GM12872 (cell line): ENCODE measurements at regions not wholly inside any gene's neighbourhood (a gene's known extent, or its start where the extent isn't known, plus 50 kb on each side); places are given as distances from the start of the nearest gene placed in this dataset.

Experiments
- TF ChIP-seq, protein P1 (sequence below): IDR thresholded peaks from 3 replicates; pipeline ENCODE4 v1.5.1; 2011; ENCODE audit warnings: low read depth, mild to moderate bottlenecking, low read length, moderate library complexity; ENCODE audit not compliant: insufficient read depth

GRCh38 chr14:29310757-29311156, 544.2 kb downstream of the FOXG1 start:
- TF ChIP-seq, protein P1, sequence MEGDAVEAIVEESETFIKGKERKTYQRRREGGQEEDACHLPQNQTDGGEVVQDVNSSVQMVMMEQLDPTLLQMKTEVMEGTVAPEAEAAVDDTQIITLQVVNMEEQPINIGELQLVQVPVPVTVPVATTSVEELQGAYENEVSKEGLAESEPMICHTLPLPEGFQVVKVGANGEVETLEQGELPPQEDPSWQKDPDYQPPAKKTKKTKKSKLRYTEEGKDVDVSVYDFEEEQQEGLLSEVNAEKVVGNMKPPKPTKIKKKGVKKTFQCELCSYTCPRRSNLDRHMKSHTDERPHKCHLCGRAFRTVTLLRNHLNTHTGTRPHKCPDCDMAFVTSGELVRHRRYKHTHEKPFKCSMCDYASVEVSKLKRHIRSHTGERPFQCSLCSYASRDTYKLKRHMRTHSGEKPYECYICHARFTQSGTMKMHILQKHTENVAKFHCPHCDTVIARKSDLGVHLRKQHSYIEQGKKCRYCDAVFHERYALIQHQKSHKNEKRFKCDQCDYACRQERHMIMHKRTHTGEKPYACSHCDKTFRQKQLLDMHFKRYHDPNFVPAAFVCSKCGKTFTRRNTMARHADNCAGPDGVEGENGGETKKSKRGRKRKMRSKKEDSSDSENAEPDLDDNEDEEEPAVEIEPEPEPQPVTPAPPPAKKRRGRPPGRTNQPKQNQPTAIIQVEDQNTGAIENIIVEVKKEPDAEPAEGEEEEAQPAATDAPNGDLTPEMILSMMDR = no peak

GRCh38 chr14:29311983-29312382, 545.4 kb downstream of the FOXG1 start:
- TF ChIP-seq, protein P1 = no peak

DNA sequence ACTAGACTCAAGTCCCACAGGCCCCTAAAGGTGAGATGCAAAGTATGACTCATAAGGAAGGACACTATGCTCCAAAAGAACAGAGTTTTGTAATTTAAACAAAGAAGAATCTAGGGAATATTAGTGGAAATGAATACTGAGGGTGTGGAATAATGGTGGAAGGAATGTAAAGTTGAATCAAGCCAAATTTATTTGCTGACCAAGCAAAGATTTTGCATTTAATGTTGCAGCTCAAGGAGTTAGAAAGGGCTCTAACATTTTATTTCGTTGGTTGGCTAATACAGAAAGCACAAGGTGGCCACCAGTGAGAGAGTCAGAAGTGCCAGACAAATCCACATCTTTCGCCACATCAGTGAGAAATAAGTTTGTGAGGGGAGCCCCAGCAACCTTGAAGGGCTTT, 550.3 kb downstream of the FOXG1 start:
- TF ChIP-seq, protein P1 = no peak

DNA sequence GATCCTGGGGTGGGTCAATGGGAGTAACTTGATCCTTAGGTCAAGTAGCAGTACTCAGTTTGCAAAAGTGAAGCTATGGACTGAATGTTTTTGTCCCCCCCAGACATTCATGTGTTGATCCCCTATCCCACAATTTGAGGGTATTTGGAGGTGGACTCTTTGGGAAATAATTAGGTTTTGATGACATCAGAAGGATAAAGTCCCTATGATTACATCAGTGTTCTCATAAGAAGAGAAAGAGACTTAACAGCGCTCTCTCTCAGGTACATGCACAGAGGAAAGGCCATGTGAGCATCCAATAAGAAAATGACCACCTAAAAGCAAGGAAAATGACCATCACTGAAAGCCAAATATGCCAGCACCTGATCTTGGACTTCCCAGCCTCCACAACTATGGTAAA, 550.8 kb downstream of the FOXG1 start:
- TF ChIP-seq, protein P1 = no peak

DNA sequence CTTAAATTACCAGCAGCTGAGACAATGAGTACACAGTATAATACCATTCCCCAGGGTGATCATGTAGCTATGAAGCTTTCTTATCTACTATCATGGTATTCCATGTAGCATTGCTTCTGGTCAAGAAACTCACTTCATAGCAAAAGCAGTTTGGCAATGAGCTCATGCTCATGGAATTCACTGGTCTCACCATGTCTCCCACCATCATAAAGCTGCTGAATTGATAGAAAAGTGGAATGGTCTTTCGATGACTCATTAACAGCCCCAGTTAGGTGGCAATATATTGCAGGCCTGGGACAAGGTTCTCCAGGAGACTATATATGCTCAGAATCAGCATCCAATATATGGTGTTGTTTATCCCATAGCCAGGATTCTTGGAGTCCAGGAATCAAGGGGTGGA, 553.7 kb downstream of the FOXG1 start:
- TF ChIP-seq, protein P1 = no peak

GRCh38 chr14:29321646-29322045, 555.1 kb downstream of the FOXG1 start:
- TF ChIP-seq, protein P1 = no peak

DNA sequence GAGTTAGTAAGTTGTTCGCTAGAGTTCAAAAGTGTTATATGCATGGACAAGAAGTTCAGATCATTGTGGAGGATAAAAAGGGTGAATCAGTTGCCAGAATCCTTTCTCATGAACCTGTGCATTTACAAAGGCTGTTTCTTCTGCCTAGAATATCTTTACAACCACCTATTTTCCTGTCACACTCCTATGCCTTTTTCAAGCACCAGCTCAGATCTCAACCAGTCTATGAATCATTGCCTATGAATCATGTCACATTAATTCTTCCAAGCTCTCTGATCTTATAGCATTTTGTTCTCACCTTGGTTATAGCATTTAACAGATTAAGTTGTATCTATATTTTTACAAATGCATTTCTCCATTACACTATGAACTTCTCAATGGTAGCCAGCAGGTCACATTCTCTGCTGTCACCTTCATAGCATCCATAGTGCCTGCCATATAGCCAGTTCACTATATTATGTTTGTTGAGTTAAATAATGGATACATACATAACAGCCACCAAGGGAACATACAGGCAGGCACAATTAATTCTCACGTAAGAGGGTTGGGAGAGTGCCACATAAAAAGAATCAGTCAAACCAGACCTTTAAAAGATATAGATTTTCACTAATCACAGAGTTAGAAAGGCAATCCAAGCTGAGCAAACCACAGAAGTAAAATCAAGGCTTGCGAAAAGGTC, 573.0 kb downstream of the FOXG1 start:
- TF ChIP-seq, protein P1 = no peak
